Aorta (tissue), 5 donors: ENCODE measurements at regions not wholly inside any gene's neighbourhood (a gene's known extent, or its start where the extent isn't known, plus 50 kb on each side); places are given as distances from the start of the nearest gene placed in this dataset.

Source experiments
- ATAC-seq: fragments of 200-7000 bp; cut with Tn5 transposase; one replicate; pipeline ENCODE4 v1.9.1; 2022; ENCODE audit warnings: moderate library complexity; ENCODE audit not compliant: low FRiP score
- DNase-seq, 2 donors: peaks; one replicate each; pipeline ENCODE4 v3.0.0-alpha.2; 2020
- H3K27ac ChIP-seq, 2 donors: one replicate each; pipeline ENCODE4 v1.5.1; 2013; ENCODE audit warnings: low read length in 2 of 2, mild to moderate bottlenecking in 2 of 2, moderate library complexity in 2 of 2, control low read depth in 1 of 2, inconsistent platforms in 1 of 2, low read depth in 1 of 2
- H3K27me3 ChIP-seq, 2 donors: one replicate each; pipeline ENCODE4 v1.6.1; 2013; ENCODE audit warnings: control low read depth in 1 of 2, low read length in 1 of 2, mild to moderate bottlenecking in 1 of 2, moderate library complexity in 1 of 2; ENCODE audit not compliant: insufficient read depth in 2 of 2, control insufficient read depth in 1 of 2
- H3K36me3 ChIP-seq, 2 donors: one replicate each; pipeline ENCODE4 v1.6.1; 2013; ENCODE audit warnings: control low read depth in 1 of 2, low read length in 1 of 2, mild to moderate bottlenecking in 1 of 2; ENCODE audit not compliant: insufficient read depth in 2 of 2, control insufficient read depth in 1 of 2
- H3K4me1 ChIP-seq, 2 donors: one replicate each; pipeline ENCODE4 v1.6.1; 2013; ENCODE audit warnings: low read length in 2 of 2, control low read depth in 1 of 2, mild to moderate bottlenecking in 1 of 2, moderate library complexity in 1 of 2; ENCODE audit not compliant: insufficient read depth in 2 of 2, control insufficient read depth in 1 of 2
- H3K4me3 ChIP-seq, 2 donors: one replicate each; pipeline ENCODE4 v1.5.1; 2013; ENCODE audit warnings: low read length in 2 of 2, control low read depth in 1 of 2, mild to moderate bottlenecking in 1 of 2
- H3K9me3 ChIP-seq: one replicate; pipeline ENCODE4 v1.6.1; 2013; ENCODE audit warnings: mild to moderate bottlenecking, low read length; ENCODE audit not compliant: control insufficient read depth
- WGBS, 2 donors: extraction: QIAGEN DNeasy Blood & Tissue Kit; methylation state at CpG; one replicate each; pipeline ENCODE4 v1.1.7; 2013; 5-methylcytosine and 5-hydroxymethylcytosine counted together
- intact Hi-C, 2 donors: fragments of 100-400 bp; cut with DNase I; formaldehyde crosslinking; loops; one replicate each; pipeline versions ENCODE4 v1.14.2 to v1.15.0; 2022
- donor health status: healthy with polysubstance abuse.
- donor health status: Bipolar disorder and iron deficiency.
- donor health status: DM: no; HTN: no; CAD: no.
- donor health status: DM: no; HTN: no; CAD: no.
- donor health status: DM: yes; HTN: yes; CAD: no.

- Histone ChIP-seq H3K27ac (no peak overlapping the region), H3K9me3 (peaks cover 2% of the 10 kb centered on the region), H3K4me1 (no peaks in the 10 kb centered on the region), H3K36me3 (no peaks in the 10 kb centered on the region), H3K4me3 (no peak overlapping the region), H3K27me3 (no peaks in the 10 kb centered on the region)
- intact Hi-C loops: no loop called here
- ATAC-seq (no peak), DNase-seq (no peak)
These were observed 152.8 kb upstream of the WSCD2 start for GRCh38 chr12:107976331-107976730.

- no peak for DNase-seq
These were observed 150.9 kb upstream of the WSCD2 start for GRCh38 chr12:107978201-107978600.

GRCh38 chr12:107978641-107979040, 150.4 kb upstream of the WSCD2 start:
- no peaks in the 10 kb centered on the region for H3K27me3 ChIP-seq
- no peak for DNase-seq
- 77 to 81% methylated on average over 4 of the region's 4 CpGs for WGBS, 2 donors

More at GRCh38 chr12:107978201-107978600, 150.9 kb upstream of the WSCD2 start:
- peaks cover 3% of the 10 kb centered on the region for H3K9me3 ChIP-seq
- ATAC-seq: no peak
- no peaks in the 10 kb centered on the region for H3K36me3 ChIP-seq
- H3K27me3 ChIP-seq: no peaks in the 10 kb centered on the region
- H3K4me3 ChIP-seq: no peak overlapping the region
- intact Hi-C loops: no loop called here
- no peak overlapping the region for H3K27ac ChIP-seq
- no peaks in the 10 kb centered on the region for H3K4me1 ChIP-seq
- WGBS, 2 donors: 68 to 70% methylated on average over 5 of the region's 5 CpGs

GRCh38 chr12:107983756-107984472, 145.2 kb upstream of the WSCD2 start:
- no peaks in the 10 kb centered on the region for H3K36me3 ChIP-seq
- no peaks in the 10 kb centered on the region for H3K27me3 ChIP-seq
- no peaks in the 10 kb centered on the region for H3K4me1 ChIP-seq
- intact Hi-C loops: no loop called here
- no peak overlapping the region for H3K27ac ChIP-seq
- ATAC-seq (no peak), DNase-seq (no peak)
- no peak overlapping the region for H3K4me3 ChIP-seq
- 14 to 25% methylated on average over 4 of the region's 4 CpGs for WGBS, 2 donors
- peaks cover 1% of the 10 kb centered on the region for H3K9me3 ChIP-seq

More at GRCh38 chr12:107978641-107979040, 150.4 kb upstream of the WSCD2 start:
- Histone ChIP-seq H3K9me3 (peaks cover 3% of the 10 kb centered on the region), H3K4me1 (no peaks in the 10 kb centered on the region), H3K36me3 (no peaks in the 10 kb centered on the region), H3K27ac (no peak overlapping the region), H3K4me3 (no peak overlapping the region)
- no peak for ATAC-seq
- intact Hi-C loops: no loop called here

- Histone ChIP-seq H3K4me1 (no peaks in the 10 kb centered on the region), H3K27me3 (no peaks in the 10 kb centered on the region), H3K9me3 (peaks cover 1% of the 10 kb centered on the region), H3K36me3 (no peaks in the 10 kb centered on the region), H3K4me3 (no peak overlapping the region), H3K27ac (no peak overlapping the region)
- WGBS, 2 donors: 54 to 57% methylated on average over 3 of the region's 3 CpGs
- ATAC-seq (no peak), DNase-seq (no peak)
- intact Hi-C loops: no loop called here
These were observed 144.1 kb upstream of the WSCD2 start for GRCh38 chr12:107984973-107985372.

- DNase-seq (no peak), ATAC-seq (no peak)
- intact Hi-C loops: no loop called here
- Histone ChIP-seq H3K27me3 (no peaks in the 10 kb centered on the region), H3K9me3 (peaks cover 1% of the 10 kb centered on the region), H3K4me3 (no peak overlapping the region), H3K36me3 (no peaks in the 10 kb centered on the region), H3K27ac (no peak overlapping the region), H3K4me1 (no peaks in the 10 kb centered on the region)
- WGBS, 2 donors: 69 to 88% methylated on average over 1 of the region's 1 CpG
These were observed 142.9 kb upstream of the WSCD2 start for GRCh38 chr12:107986183-107986582.

GRCh38 chr12:107990325-107990724, 138.8 kb upstream of the WSCD2 start:
- Histone ChIP-seq H3K36me3 (no peaks in the 10 kb centered on the region), H3K27ac (no peak overlapping the region), H3K9me3 (no peaks in the 10 kb centered on the region), H3K4me1 (no peaks in the 10 kb centered on the region), H3K4me3 (no peak overlapping the region), H3K27me3 (no peaks in the 10 kb centered on the region)
- no peak for ATAC-seq
- DNase-seq: peak; percentile 50 to 75
- intact Hi-C loops: loop anchor here in 1 of 2 donors (5.0 kb wide), 3 partner anchors 107 to 522 kb away; no protein-coding TSS in a partner anchor
- WGBS, 2 donors: 4 to 8% methylated on average over 2 of the region's 2 CpGs

- Histone ChIP-seq H3K27ac (no peak overlapping the region), H3K4me3 (no peak overlapping the region), H3K9me3 (no peaks in the 10 kb centered on the region), H3K4me1 (no peaks in the 10 kb centered on the region), H3K27me3 (no peaks in the 10 kb centered on the region), H3K36me3 (no peaks in the 10 kb centered on the region)
- intact Hi-C loops: loop anchor here (2.0 to 5.0 kb wide), 4 partner anchors 105 to 520 kb away; no protein-coding TSS in a partner anchor
- DNase-seq: no peak
- WGBS, 2 donors: 53 to 65% methylated on average over 2 of the region's 2 CpGs
- ATAC-seq: no peak
These were observed 137.1 kb upstream of the WSCD2 start for GRCh38 chr12:107992029-107992428.

- Histone ChIP-seq H3K27ac (no peak overlapping the region), H3K4me1 (no peaks in the 10 kb centered on the region), H3K27me3 (no peaks in the 10 kb centered on the region), H3K9me3 (no peaks in the 10 kb centered on the region), H3K36me3 (no peaks in the 10 kb centered on the region), H3K4me3 (no peak overlapping the region)
- ATAC-seq: no peak
- intact Hi-C loops: loop anchor here (2.0 to 5.0 kb wide), 4 partner anchors 104 to 519 kb away; no protein-coding TSS in a partner anchor
- DNase-seq: no peak
- 46 to 51% methylated on average over 4 of the region's 4 CpGs for WGBS, 2 donors
These were observed 136.1 kb upstream of the WSCD2 start for GRCh38 chr12:107992870-107993451.
